HCT116 (cell line): ENCODE measurements at regions not wholly inside any gene's neighbourhood (a gene's known extent, or its start where the extent isn't known, plus 50 kb on each side); places are given as distances from the start of the nearest gene placed in this dataset.

Experiments
- ATAC-seq: fragments of 200-7000 bp; cut with Tn5 transposase; 2 replicates; pipeline ENCODE4 v1.9.1; 2020; ENCODE audit warnings: mild to moderate bottlenecking, moderate library complexity
- BruUV-seq: library from RNA; stranded (reverse); fragments of 400-500 nt; replicated peaks from 2 replicates; lab custom pipeline; 2021; lab: Mats Ljungman, UMichigan
- CTCF ChIA-PET: fragments of 300-600 bp; sonication (Branson Sonifier 250); formaldehyde crosslinking; loops from one replicate; lab custom pipeline; 2021; ENCODE audit warnings: antibody characterized with exemption; lab: Charles Lee
- POLR2A ChIA-PET: fragments of 300-600, 350-600 bp; sonication (Branson Sonifier 250); formaldehyde crosslinking; loops from one replicate; lab custom pipeline; 2021; ENCODE audit warnings: antibody characterized with exemption; lab: Charles Lee
- RAD21 ChIA-PET, 2 experiments: fragments of 300-600 bp; sonication (Branson Sonifier 250); formaldehyde crosslinking; loops; one replicate each; lab custom pipeline; 2023; ENCODE audit warnings: low total read pairs in 2 of 2; ENCODE audit not compliant: uncharacterized antibody in 2 of 2, unreplicated experiment in 2 of 2, low non-redundant PET in 1 of 2; lab: Charles Lee
- DNase-seq: peaks from one replicate; pipeline ENCODE4 v3.0.0-alpha.2; 2010; ENCODE audit warnings: low read depth, low spot score
- H2AFZ ChIP-seq: fragments of 200-600 bp; shearing (Covaris generic), sonication (generic); 2 replicates; pipeline ENCODE4 v1.6.1; 2017; ENCODE audit warnings: low read depth, mixed run types, mixed read lengths, antibody characterized with exemption, low read length; ENCODE audit not compliant: poor library complexity, severe bottlenecking
- H3K27ac ChIP-seq: 2 replicates; pipeline ENCODE4 v1.5.1; 2012; ENCODE audit warnings: low read depth, low read length
- H3K27me3 ChIP-seq: fragments of 200-600 bp; sonication (generic); 2 replicates; pipeline ENCODE4 v1.6.1; 2016; ENCODE audit warnings: mixed run types, low read length, mixed read lengths; ENCODE audit not compliant: insufficient read depth
- H3K36me3 ChIP-seq, 2 experiments: fragments of 200-500 bp in 1 of 2; fragments of 200-600 bp in 1 of 2; sonication (Bioruptor generic) in 1 of 2; sonication (generic) in 1 of 2; 2 replicates each; pipeline versions ENCODE4 v1.5.1 to v1.6.1; 2014 to 2016; ENCODE audit warnings: low read length in 2 of 2, inconsistent platforms in 1 of 2, mixed read lengths in 1 of 2, mixed run types in 1 of 2; ENCODE audit not compliant: insufficient read depth in 2 of 2, control insufficient read depth in 1 of 2
- H3K4me1 ChIP-seq, 2 experiments: fragments of 200-600 bp in 1 of 2; sonication (generic) in 1 of 2; 2 replicates each; pipeline versions ENCODE4 v1.5.1 to v1.6.1; 2012 to 2017; ENCODE audit warnings: low read length in 2 of 2, inconsistent platforms in 1 of 2, mild to moderate bottlenecking in 1 of 2, mixed read lengths in 1 of 2, mixed run types in 1 of 2, moderate library complexity in 1 of 2; ENCODE audit not compliant: insufficient read depth in 2 of 2, control insufficient read depth in 1 of 2
- H3K4me2 ChIP-seq: fragments of 200-600 bp; sonication (generic); 2 replicates; pipeline ENCODE4 v1.6.1; 2017; ENCODE audit warnings: mixed run types, low read length, mixed read lengths
- H3K4me3 ChIP-seq, 2 experiments: fragments of 200-600 bp in 1 of 2; sonication (generic) in 1 of 2; replicated peaks in 1 of 2; 2 replicates each; pipeline ENCODE4 v1.5.1; 2011 to 2016; ENCODE audit warnings: low read length in 2 of 2, control low read depth in 1 of 2, low read depth in 1 of 2, mild to moderate bottlenecking in 1 of 2, mixed read lengths in 1 of 2, mixed run types in 1 of 2
- H3K79me2 ChIP-seq: fragments of 200-600 bp; sonication (generic); 2 replicates; pipeline ENCODE4 v1.6.1; 2017; ENCODE audit warnings: mild to moderate bottlenecking, mixed run types, low read length, moderate library complexity, mixed read lengths; ENCODE audit not compliant: insufficient read depth
- H3K9ac ChIP-seq: fragments of 200-600 bp; sonication (generic); 2 replicates; pipeline ENCODE4 v1.6.1; 2016; ENCODE audit warnings: low read length, mixed read lengths
- H3K9me2 ChIP-seq: fragments of 200-600 bp; sonication (generic), shearing (Covaris generic); 2 replicates; pipeline ENCODE4 v1.6.1; 2017; ENCODE audit warnings: mixed run types, mild to moderate bottlenecking, moderate library complexity; ENCODE audit not compliant: insufficient read depth
- H3K9me3 ChIP-seq, 2 experiments: fragments of 200-500 bp in 1 of 2; fragments of 200-600 bp in 1 of 2; sonication (Bioruptor generic) in 1 of 2; sonication (generic) in 1 of 2; 2 replicates each; pipeline ENCODE4 v1.6.1; 2014 to 2017; ENCODE audit warnings: low read length in 2 of 2, mixed read lengths in 2 of 2, inconsistent platforms in 1 of 2, low read depth in 1 of 2, mild to moderate bottlenecking in 1 of 2, mixed run types in 1 of 2, moderate library complexity in 1 of 2; ENCODE audit not compliant: control insufficient read depth in 1 of 2, insufficient read depth in 1 of 2
- H4K20me1 ChIP-seq: fragments of 200-600 bp; sonication (generic), shearing (Covaris generic); 2 replicates; pipeline ENCODE4 v1.6.1; 2017; ENCODE audit warnings: mixed run types, mild to moderate bottlenecking, moderate library complexity; ENCODE audit not compliant: insufficient read depth
- ATF3 ChIP-seq: IDR thresholded peaks from 2 replicates; pipeline ENCODE4 v1.6.1; 2012
- CEBPB ChIP-seq: IDR thresholded peaks from 2 replicates; pipeline ENCODE4 v1.6.1; 2012; ENCODE audit warnings: low read depth
- EZH2 ChIP-seq: fragments of 200-600 bp; sonication (generic); IDR thresholded peaks from 2 replicates; pipeline ENCODE4 v1.6.1; 2017; ENCODE audit warnings: antibody characterized with exemption, mixed run types
- EZH2phosphoT487 ChIP-seq: fragments of 200-600 bp; IDR thresholded peaks from 2 replicates; pipeline ENCODE4 v1.6.1; 2018; ENCODE audit warnings: antibody characterized with exemption, borderline replicate concordance
- POLR2A ChIP-seq: IDR thresholded peaks from 2 replicates; pipeline ENCODE4 v1.7.0; 2011; ENCODE audit warnings: borderline replicate concordance; ENCODE audit not compliant: insufficient read depth, insufficient read length; ENCODE audit errors: extremely low read depth
- REST ChIP-seq: IDR thresholded peaks from 2 replicates; pipeline ENCODE4 v1.6.1; 2012; ENCODE audit warnings: low read depth
- SP1 ChIP-seq: IDR thresholded peaks from 2 replicates; pipeline ENCODE4 v1.6.1; 2012; ENCODE audit warnings: low read depth
- SRF ChIP-seq: IDR thresholded peaks from 2 replicates; pipeline ENCODE4 v1.6.1; 2012; ENCODE audit warnings: low read depth
- ZNF274 ChIP-seq: fragments of 200-500 bp; sonication (Bioruptor generic); IDR thresholded peaks from 2 replicates; pipeline ENCODE4 v1.6.1; 2014; ENCODE audit warnings: mild to moderate bottlenecking, low read depth, low read length, inconsistent platforms
- intact Hi-C: fragments of 100-400 bp; cut with micrococcal nuclease; formaldehyde crosslinking; loops from 2 replicates; pipeline ENCODE4 v1.10.0; 2022

GRCh38 chr4:1572964-1573720, 111.0 kb downstream of the FAM53A start:
- no peak for TF ChIP-seq ATF3
- TF ChIP-seq REST: no peak
- no peak for TF ChIP-seq EZH2
- no peak for TF ChIP-seq SRF
- TF ChIP-seq ZNF274: no peak
- no peak for TF ChIP-seq POLR2A
- no peak for TF ChIP-seq CEBPB
- TF ChIP-seq EZH2phosphoT487: no peak
- TF ChIP-seq SP1: no peak
- intact Hi-C loops: no loop called here
- POLR2A ChIA-PET: no interaction called here

More at GRCh38 chr4:1572964-1573720, 111.0 kb downstream of the FAM53A start:
- H3K9ac ChIP-seq: no peak overlapping the region
- peaks cover 0 to 10% of the 10 kb centered on the region in 2 experiments; a peak in 3 of 4 replicates for H3K4me1 ChIP-seq
- ATAC-seq (no peak), DNase-seq (no peak)
- CTCF ChIA-PET: no interaction called here
- no peaks in the 10 kb centered on the region for H3K36me3 ChIP-seq
- H3K79me2 ChIP-seq: no peaks in the 10 kb centered on the region
- no peak overlapping the region for H3K4me3 ChIP-seq
- H3K27me3 ChIP-seq: no peaks in the 10 kb centered on the region
- H3K9me2 ChIP-seq: no peaks in the 10 kb centered on the region
- H2AFZ ChIP-seq: no peak overlapping the region
- no peaks in the 10 kb centered on the region for H4K20me1 ChIP-seq
- H3K9me3 ChIP-seq: no peaks in the 10 kb centered on the region
- BruUV-seq: no TSS peak
- RAD21 ChIA-PET: no interaction called here
- H3K27ac ChIP-seq: no peak overlapping the region
- H3K4me2 ChIP-seq: no peak overlapping the region
